ENCODE measurements at regions not wholly inside any gene's neighbourhood (a gene's known extent, or its start where the extent isn't known, plus 50 kb on each side); places are given as distances from the start of the nearest gene placed in this dataset.

DNA sequence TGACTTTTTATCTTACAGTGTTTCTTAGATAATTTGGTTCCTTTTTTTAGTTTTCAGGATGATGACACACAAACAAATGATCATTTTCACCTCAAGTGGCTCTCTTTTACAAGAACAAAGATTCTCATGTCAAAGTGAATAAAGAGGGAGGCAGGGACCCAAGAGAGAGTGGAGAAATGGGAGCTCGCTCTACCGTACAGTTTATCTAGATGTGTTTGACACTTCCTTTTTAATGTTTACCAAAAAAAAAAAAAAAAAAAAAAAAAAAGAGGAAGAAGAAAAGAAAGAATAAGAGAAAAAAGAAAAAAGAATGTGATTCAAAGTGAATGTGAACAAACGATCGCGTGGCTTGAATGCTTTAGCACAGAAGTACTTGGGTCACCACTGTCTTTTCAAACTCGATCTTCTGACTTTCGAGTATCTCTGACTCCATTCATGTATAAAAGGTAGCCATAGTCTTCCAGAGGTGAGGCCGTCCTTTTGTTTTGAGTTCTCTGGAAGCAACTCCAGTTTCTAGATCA lies 75.6 kb upstream of the GRXCR1 start:
- TF ChIP-seq POLR2A (IDR thresholded peaks at IDR 0.05; ENCODE audit: low read length) = no peak
- TF ChIP-seq GATA1 (IDR thresholded peaks at IDR 0.05; ENCODE audit: low read depth, low read length) = no peak
